PC-9 (cell line): ENCODE measurements at regions not wholly inside any gene's neighbourhood (a gene's known extent, or its start where the extent isn't known, plus 50 kb on each side); places are given as distances from the start of the nearest gene placed in this dataset.

Experiments used
- BruUV-seq: library from RNA; stranded (reverse); fragments of 400-500 nt; replicated peaks from 2 replicates; lab custom pipeline; 2021; lab: Mats Ljungman, UMichigan
- CTCF ChIA-PET: fragments of 300-600 bp; sonication (Branson Sonifier 250); formaldehyde crosslinking; loops from one replicate; lab custom pipeline; 2022; ENCODE audit warnings: antibody characterized with exemption; lab: Charles Lee
- POLR2A ChIA-PET: fragments of 300-600 bp; sonication (Branson Sonifier 250); formaldehyde crosslinking; loops from one replicate; lab custom pipeline; 2022; ENCODE audit warnings: antibody characterized with exemption; ENCODE audit not compliant: unreplicated experiment; lab: Charles Lee
- DNase-seq, 2 experiments: peaks; one replicate each; pipeline versions ENCODE4 v3.0.0 to v3.0.0-alpha.2; 2015 to 2022; ENCODE audit warnings: mixed read lengths in 1 of 2
- H2AFZ ChIP-seq: fragments of 200-600 bp; sonication (generic); 2 replicates; pipeline ENCODE4 v1.8.1; 2017; ENCODE audit warnings: antibody characterized with exemption
- H3F3A ChIP-seq: fragments of 200-600 bp; sonication (generic); 2 replicates; pipeline ENCODE4 v1.8.1; 2017; ENCODE audit warnings: antibody characterized with exemption, mild to moderate bottlenecking, low read depth; ENCODE audit not compliant: insufficient read depth
- H3K27ac ChIP-seq: fragments of 200-600 bp; sonication (generic); 2 replicates; pipeline ENCODE4 v1.6.1; 2016; ENCODE audit warnings: mixed run types
- H3K27me3 ChIP-seq: fragments of 200-600 bp; sonication (generic); 2 replicates; pipeline ENCODE4 v1.6.1; 2016; ENCODE audit warnings: low read depth, mixed run types; ENCODE audit not compliant: insufficient read depth
- H3K36me3 ChIP-seq: fragments of 200-600 bp; sonication (generic); 2 replicates; pipeline ENCODE4 v1.6.1; 2016; ENCODE audit warnings: low read depth, mixed run types
- H3K4me1 ChIP-seq: fragments of 200-600 bp; sonication (generic); replicated peaks from 2 replicates; pipeline ENCODE4 v1.6.1; 2016; ENCODE audit warnings: mixed run types; ENCODE audit not compliant: insufficient read depth
- H3K4me2 ChIP-seq: fragments of 200-600 bp; sonication (generic); 2 replicates; pipeline ENCODE4 v1.6.1; 2017; ENCODE audit warnings: mixed run types
- H3K4me3 ChIP-seq: fragments of 200-600 bp; sonication (generic); 2 replicates; pipeline ENCODE4 v1.6.1; 2016; ENCODE audit warnings: mixed run types
- H3K79me2 ChIP-seq: fragments of 200-600 bp; sonication (generic); 2 replicates; pipeline ENCODE4 v1.6.1; 2017; ENCODE audit warnings: low read depth, mixed run types
- H3K9me2 ChIP-seq: fragments of 200-600 bp; sonication (generic); 2 replicates; pipeline ENCODE4 v1.8.1; 2017; ENCODE audit warnings: mild to moderate bottlenecking; ENCODE audit not compliant: insufficient read depth
- H3K9me3 ChIP-seq: fragments of 200-600 bp; sonication (generic); 2 replicates; pipeline ENCODE4 v1.8.1; 2016; ENCODE audit warnings: low read depth; ENCODE audit not compliant: insufficient read depth
- H4K20me1 ChIP-seq: fragments of 200-600 bp; sonication (generic); 2 replicates; pipeline ENCODE4 v1.8.1; 2017; ENCODE audit not compliant: insufficient read depth
- EZH2 ChIP-seq: fragments of 200-600 bp; sonication (generic); IDR thresholded peaks from 2 replicates; pipeline ENCODE4 v1.8.0; 2017; ENCODE audit warnings: antibody characterized with exemption, low read depth
- intact Hi-C: fragments of 100-400 bp; cut with micrococcal nuclease; formaldehyde crosslinking; loops from one replicate; pipeline ENCODE4 v1.10.0; 2022; ENCODE audit not compliant: unreplicated experiment
- TF ChIP-seq, protein P1 (sequence below): fragments of 200-600 bp; sonication (generic); conservative IDR thresholded peaks from 2 replicates; pipeline ENCODE4 v1.6.1; 2017; ENCODE audit warnings: mixed run types, antibody characterized with exemption, mild to moderate bottlenecking, moderate library complexity

- Histone ChIP-seq H4K20me1 (no peaks in the 10 kb centered on the region), H2AFZ (no peak overlapping the region), H3K9me2 (no peaks in the 10 kb centered on the region), H3K4me3 (no peak overlapping the region), H3K36me3 (no peaks in the 10 kb centered on the region), H3K27me3 (0 out of 2 replicates have a peak, but pooled peaks cover 4% of the 10 kb centered on the region), H3K9me3 (no peaks in the 10 kb centered on the region), H3K79me2 (no peaks in the 10 kb centered on the region), H3K27ac (no peak overlapping the region), H3K4me1 (no peaks in the 10 kb centered on the region), H3F3A (no peaks in the 10 kb centered on the region), H3K4me2 (no peak overlapping the region)
- intact Hi-C loops: no loop called here
- TF ChIP-seq, protein P1, sequence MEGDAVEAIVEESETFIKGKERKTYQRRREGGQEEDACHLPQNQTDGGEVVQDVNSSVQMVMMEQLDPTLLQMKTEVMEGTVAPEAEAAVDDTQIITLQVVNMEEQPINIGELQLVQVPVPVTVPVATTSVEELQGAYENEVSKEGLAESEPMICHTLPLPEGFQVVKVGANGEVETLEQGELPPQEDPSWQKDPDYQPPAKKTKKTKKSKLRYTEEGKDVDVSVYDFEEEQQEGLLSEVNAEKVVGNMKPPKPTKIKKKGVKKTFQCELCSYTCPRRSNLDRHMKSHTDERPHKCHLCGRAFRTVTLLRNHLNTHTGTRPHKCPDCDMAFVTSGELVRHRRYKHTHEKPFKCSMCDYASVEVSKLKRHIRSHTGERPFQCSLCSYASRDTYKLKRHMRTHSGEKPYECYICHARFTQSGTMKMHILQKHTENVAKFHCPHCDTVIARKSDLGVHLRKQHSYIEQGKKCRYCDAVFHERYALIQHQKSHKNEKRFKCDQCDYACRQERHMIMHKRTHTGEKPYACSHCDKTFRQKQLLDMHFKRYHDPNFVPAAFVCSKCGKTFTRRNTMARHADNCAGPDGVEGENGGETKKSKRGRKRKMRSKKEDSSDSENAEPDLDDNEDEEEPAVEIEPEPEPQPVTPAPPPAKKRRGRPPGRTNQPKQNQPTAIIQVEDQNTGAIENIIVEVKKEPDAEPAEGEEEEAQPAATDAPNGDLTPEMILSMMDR: no peak
- TF ChIP-seq EZH2: no peak
- CTCF ChIA-PET: no interaction called here
- no peak for DNase-seq
- POLR2A ChIA-PET: no interaction called here
- no TSS peak for BruUV-seq
Measured at GRCh38 chr12:115216301-115216700, 532.3 kb upstream of the TBX3 start.

DNA sequence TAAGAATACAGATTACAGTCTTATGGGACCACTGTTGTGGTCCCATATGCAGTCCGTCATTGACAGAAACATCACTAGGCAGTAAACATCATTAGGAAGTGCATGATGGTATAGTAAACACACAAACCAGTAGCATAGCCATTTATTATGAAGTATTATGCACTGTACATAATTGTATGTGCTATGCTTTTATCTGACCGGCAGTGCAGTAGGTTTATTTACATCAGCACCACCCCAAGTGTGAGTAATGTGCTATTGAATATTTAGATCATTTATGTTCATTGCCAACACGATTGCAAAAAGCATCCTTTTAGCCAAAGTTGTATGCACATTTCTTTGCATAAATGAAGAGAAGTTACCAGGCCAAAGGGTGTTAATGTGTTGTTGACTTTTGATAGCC is 531.6 kb upstream of the TBX3 start:
- CTCF ChIA-PET: no interaction called here
- intact Hi-C loops: no loop called here

GRCh38 chr12:115213538-115214016 is 529.6 kb upstream of the TBX3 start:
- intact Hi-C loops: no loop called here
- no peaks in the 10 kb centered on the region for H3K9me3 ChIP-seq
- H3K27ac ChIP-seq: no peak overlapping the region
- H4K20me1 ChIP-seq: no peaks in the 10 kb centered on the region
- no peak for TF ChIP-seq EZH2
- TF ChIP-seq, protein P1: no peak
- no TSS peak for BruUV-seq
- no peak overlapping the region for H3K4me2 ChIP-seq
- H3K9me2 ChIP-seq: no peaks in the 10 kb centered on the region
- no peaks in the 10 kb centered on the region for H3K36me3 ChIP-seq
- no peaks in the 10 kb centered on the region for H3F3A ChIP-seq
- no peak overlapping the region for H2AFZ ChIP-seq
- H3K27me3 ChIP-seq: 0 out of 2 replicates have a peak, but pooled peaks cover 9% of the 10 kb centered on the region
- H3K4me1 ChIP-seq: no peaks in the 10 kb centered on the region
- ChIA-PET CTCF (no interaction called here), POLR2A (no interaction called here)
- H3K79me2 ChIP-seq: no peaks in the 10 kb centered on the region
- no peak overlapping the region for H3K4me3 ChIP-seq
- DNase-seq: no peak

More for the DNA sequence above, 531.6 kb upstream of the TBX3 start:
- Histone ChIP-seq H3K4me1 (no peaks in the 10 kb centered on the region), H3K4me2 (no peak overlapping the region), H3K79me2 (no peaks in the 10 kb centered on the region), H3F3A (no peaks in the 10 kb centered on the region), H3K36me3 (no peaks in the 10 kb centered on the region), H3K4me3 (no peak overlapping the region), H3K9me2 (no peaks in the 10 kb centered on the region), H2AFZ (no peak overlapping the region), H3K27ac (no peak overlapping the region), H3K9me3 (no peaks in the 10 kb centered on the region), H4K20me1 (no peaks in the 10 kb centered on the region), H3K27me3 (0 out of 2 replicates have a peak, but pooled peaks cover 4% of the 10 kb centered on the region)
- DNase-seq: no peak
- BruUV-seq: no TSS peak
- TF ChIP-seq, protein P1: no peak
- TF ChIP-seq EZH2: no peak
- POLR2A ChIA-PET: no interaction called here
